ENCODE measurements at regions not wholly inside any gene's neighbourhood (a gene's known extent, or its start where the extent isn't known, plus 50 kb on each side); places are given as distances from the start of the nearest gene placed in this dataset.

GRCh38 chr7:25680636-25681035, 452.4 kb upstream of the NPVF start (continued):
- TF ChIP-seq SP1 (IDR thresholded peaks at IDR 0.05; ENCODE audit: low read depth) (no peak), ZFX (IDR thresholded peaks at IDR 0.05) (no peak), RAD21 (IDR thresholded peaks at IDR 0.05; ENCODE audit: low read depth) (no peak)
- TF ChIP-seq, protein P1, sequence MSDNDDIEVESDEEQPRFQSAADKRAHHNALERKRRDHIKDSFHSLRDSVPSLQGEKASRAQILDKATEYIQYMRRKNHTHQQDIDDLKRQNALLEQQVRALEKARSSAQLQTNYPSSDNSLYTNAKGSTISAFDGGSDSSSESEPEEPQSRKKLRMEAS (IDR thresholded peaks at IDR 0.05): no peak

DNA sequence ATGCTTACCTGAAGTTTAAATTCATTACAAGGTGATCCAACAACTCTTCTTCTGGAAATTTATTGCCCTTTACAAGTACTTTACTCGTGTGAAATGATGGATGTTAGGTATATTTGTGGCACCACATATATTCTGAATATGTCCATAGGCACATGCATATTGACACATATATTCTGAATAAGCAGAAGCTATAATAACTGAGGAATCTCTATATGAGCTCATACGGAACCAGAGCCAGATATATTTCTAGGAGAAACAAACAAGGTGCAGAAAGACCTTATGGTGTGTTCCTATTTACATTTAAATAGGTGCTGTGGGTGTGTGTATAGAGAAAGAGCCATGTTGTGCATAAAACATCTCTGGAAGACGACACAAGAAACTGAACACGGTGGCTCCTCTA, 456.1 kb upstream of the NPVF start:
- no peaks in the 10 kb centered on the region for H3K4me1 ChIP-seq (ENCODE audit: control insufficient read depth in 1 of 2, insufficient read depth in 2 of 2, low read length in 2 of 2)
- BruUV-seq (replicated peaks): no TSS peak
- CTCF ChIA-PET: no interaction called here
- no peak overlapping the region for H3K27ac ChIP-seq (ENCODE audit: low read depth, low read length)
- H3K4me2 ChIP-seq (ENCODE audit: low read length): no peak overlapping the region
- peaks cover 65% of the 10 kb centered on the region for H3K27me3 ChIP-seq (ENCODE audit: insufficient read depth, low read length)
- TF ChIP-seq JUND (IDR thresholded peaks at IDR 0.05): no peak
- TF ChIP-seq SRF (IDR thresholded peaks at IDR 0.05; ENCODE audit: low read depth): no peak
- TF ChIP-seq POLR2AphosphoS5 (IDR thresholded peaks at IDR 0.05; ENCODE audit: low read depth, low read length): no peak
- no peak for TF ChIP-seq SIN3A (IDR thresholded peaks at IDR 0.05; ENCODE audit: low read depth)
- TF ChIP-seq EGR1 (IDR thresholded peaks at IDR 0.05; ENCODE audit: low read depth): no peak
- no peak for TF ChIP-seq TCF7L2 (IDR thresholded peaks at IDR 0.05; ENCODE audit: borderline replicate concordance, extremely low read depth, insufficient read depth, insufficient read length)
- no peak for TF ChIP-seq RAD21 (IDR thresholded peaks at IDR 0.05; ENCODE audit: low read depth)
- no peak for TF ChIP-seq EZH2 (IDR thresholded peaks at IDR 0.05)
- TF ChIP-seq, protein P2, sequence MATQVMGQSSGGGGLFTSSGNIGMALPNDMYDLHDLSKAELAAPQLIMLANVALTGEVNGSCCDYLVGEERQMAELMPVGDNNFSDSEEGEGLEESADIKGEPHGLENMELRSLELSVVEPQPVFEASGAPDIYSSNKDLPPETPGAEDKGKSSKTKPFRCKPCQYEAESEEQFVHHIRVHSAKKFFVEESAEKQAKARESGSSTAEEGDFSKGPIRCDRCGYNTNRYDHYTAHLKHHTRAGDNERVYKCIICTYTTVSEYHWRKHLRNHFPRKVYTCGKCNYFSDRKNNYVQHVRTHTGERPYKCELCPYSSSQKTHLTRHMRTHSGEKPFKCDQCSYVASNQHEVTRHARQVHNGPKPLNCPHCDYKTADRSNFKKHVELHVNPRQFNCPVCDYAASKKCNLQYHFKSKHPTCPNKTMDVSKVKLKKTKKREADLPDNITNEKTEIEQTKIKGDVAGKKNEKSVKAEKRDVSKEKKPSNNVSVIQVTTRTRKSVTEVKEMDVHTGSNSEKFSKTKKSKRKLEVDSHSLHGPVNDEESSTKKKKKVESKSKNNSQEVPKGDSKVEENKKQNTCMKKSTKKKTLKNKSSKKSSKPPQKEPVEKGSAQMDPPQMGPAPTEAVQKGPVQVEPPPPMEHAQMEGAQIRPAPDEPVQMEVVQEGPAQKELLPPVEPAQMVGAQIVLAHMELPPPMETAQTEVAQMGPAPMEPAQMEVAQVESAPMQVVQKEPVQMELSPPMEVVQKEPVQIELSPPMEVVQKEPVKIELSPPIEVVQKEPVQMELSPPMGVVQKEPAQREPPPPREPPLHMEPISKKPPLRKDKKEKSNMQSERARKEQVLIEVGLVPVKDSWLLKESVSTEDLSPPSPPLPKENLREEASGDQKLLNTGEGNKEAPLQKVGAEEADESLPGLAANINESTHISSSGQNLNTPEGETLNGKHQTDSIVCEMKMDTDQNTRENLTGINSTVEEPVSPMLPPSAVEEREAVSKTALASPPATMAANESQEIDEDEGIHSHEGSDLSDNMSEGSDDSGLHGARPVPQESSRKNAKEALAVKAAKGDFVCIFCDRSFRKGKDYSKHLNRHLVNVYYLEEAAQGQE (IDR thresholded peaks at IDR 0.05; ENCODE audit: low read depth): no peak
- TF ChIP-seq FOSL1 (IDR thresholded peaks at IDR 0.05; ENCODE audit: low read depth): no peak
- no peak for TF ChIP-seq EZH2phosphoT487 (IDR thresholded peaks at IDR 0.05; ENCODE audit: borderline replicate concordance)
- TF ChIP-seq, protein P3, sequence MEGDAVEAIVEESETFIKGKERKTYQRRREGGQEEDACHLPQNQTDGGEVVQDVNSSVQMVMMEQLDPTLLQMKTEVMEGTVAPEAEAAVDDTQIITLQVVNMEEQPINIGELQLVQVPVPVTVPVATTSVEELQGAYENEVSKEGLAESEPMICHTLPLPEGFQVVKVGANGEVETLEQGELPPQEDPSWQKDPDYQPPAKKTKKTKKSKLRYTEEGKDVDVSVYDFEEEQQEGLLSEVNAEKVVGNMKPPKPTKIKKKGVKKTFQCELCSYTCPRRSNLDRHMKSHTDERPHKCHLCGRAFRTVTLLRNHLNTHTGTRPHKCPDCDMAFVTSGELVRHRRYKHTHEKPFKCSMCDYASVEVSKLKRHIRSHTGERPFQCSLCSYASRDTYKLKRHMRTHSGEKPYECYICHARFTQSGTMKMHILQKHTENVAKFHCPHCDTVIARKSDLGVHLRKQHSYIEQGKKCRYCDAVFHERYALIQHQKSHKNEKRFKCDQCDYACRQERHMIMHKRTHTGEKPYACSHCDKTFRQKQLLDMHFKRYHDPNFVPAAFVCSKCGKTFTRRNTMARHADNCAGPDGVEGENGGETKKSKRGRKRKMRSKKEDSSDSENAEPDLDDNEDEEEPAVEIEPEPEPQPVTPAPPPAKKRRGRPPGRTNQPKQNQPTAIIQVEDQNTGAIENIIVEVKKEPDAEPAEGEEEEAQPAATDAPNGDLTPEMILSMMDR (IDR thresholded peaks at IDR 0.05 in 2 of 3, conservative IDR thresholded peaks at IDR 0.05 in 1 of 3; ENCODE audit: borderline replicate concordance in 1 of 3, insufficient read depth in 1 of 3, low read depth in 2 of 3, low read length in 2 of 3): no peak
- no peak for TF ChIP-seq ELF1 (IDR thresholded peaks at IDR 0.05; ENCODE audit: borderline replicate concordance, low read depth)
- TF ChIP-seq, protein P4, sequence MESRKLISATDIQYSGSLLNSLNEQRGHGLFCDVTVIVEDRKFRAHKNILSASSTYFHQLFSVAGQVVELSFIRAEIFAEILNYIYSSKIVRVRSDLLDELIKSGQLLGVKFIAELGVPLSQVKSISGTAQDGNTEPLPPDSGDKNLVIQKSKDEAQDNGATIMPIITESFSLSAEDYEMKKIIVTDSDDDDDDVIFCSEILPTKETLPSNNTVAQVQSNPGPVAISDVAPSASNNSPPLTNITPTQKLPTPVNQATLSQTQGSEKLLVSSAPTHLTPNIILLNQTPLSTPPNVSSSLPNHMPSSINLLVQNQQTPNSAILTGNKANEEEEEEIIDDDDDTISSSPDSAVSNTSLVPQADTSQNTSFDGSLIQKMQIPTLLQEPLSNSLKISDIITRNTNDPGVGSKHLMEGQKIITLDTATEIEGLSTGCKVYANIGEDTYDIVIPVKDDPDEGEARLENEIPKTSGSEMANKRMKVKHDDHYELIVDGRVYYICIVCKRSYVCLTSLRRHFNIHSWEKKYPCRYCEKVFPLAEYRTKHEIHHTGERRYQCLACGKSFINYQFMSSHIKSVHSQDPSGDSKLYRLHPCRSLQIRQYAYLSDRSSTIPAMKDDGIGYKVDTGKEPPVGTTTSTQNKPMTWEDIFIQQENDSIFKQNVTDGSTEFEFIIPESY (IDR thresholded peaks at IDR 0.05; ENCODE audit: extremely low read depth, insufficient replicate concordance, low read length): no peak
- no peak for TF ChIP-seq SP1 (IDR thresholded peaks at IDR 0.05; ENCODE audit: low read depth)
- no peak for TF ChIP-seq CEBPB (IDR thresholded peaks at IDR 0.05; ENCODE audit: low read depth)
- no peak for TF ChIP-seq ZNF274 (IDR thresholded peaks at IDR 0.05; ENCODE audit: low read depth, low read length)
- TF ChIP-seq, protein P1 (IDR thresholded peaks at IDR 0.05): no peak
- H4K20me1 ChIP-seq (ENCODE audit: insufficient read depth): no peaks in the 10 kb centered on the region
- no peaks in the 10 kb centered on the region for H3K9me2 ChIP-seq (ENCODE audit: insufficient read depth)
- intact Hi-C loops (cut with micrococcal nuclease): no loop called here
- H3K9ac ChIP-seq (ENCODE audit: low read length): no peak overlapping the region
- no peaks in the 10 kb centered on the region for H3K9me3 ChIP-seq (ENCODE audit: control insufficient read depth in 1 of 2, insufficient read depth in 1 of 2, low read depth in 1 of 2, low read length in 2 of 2)
- H3K36me3 ChIP-seq (ENCODE audit: control insufficient read depth in 1 of 2, insufficient read depth in 2 of 2, low read length in 2 of 2): no peaks in the 10 kb centered on the region
- no peak overlapping the region for H3K4me3 ChIP-seq (replicated peaks in 1 of 2; ENCODE audit: low read depth in 1 of 2, low read length in 2 of 2)
- H2AFZ ChIP-seq (ENCODE audit: low read depth, low read length, poor library complexity, severe bottlenecking): no peak overlapping the region
- H3K79me2 ChIP-seq (ENCODE audit: insufficient read depth, low read length): no peaks in the 10 kb centered on the region
- DNase-seq (ENCODE audit: low read depth, low spot score): no peak
- RAD21 ChIA-PET (ENCODE audit: low non-redundant PET in 1 of 2, low total read pairs in 2 of 2, uncharacterized antibody in 2 of 2, unreplicated experiment in 2 of 2): no interaction called here
- POLR2A ChIA-PET: no interaction called here
- ATAC-seq: no peak

Measured in HCT116 (cell line).